HL-60 (cell line): ENCODE measurements at regions not wholly inside any gene's neighbourhood (a gene's known extent, or its start where the extent isn't known, plus 50 kb on each side); places are given as distances from the start of the nearest gene placed in this dataset.

Source experiments
- CTCF ChIP-seq: IDR thresholded peaks from one replicate; pipeline ENCODE4 v1.5.1; 2011; ENCODE audit warnings: low read length, control low read depth, inconsistent platforms; ENCODE audit not compliant: insufficient read depth
- GABPA ChIP-seq: IDR thresholded peaks from 2 replicates; pipeline ENCODE4 v1.6.1; 2012; ENCODE audit warnings: low read depth
- POLR2AphosphoS5 ChIP-seq: IDR thresholded peaks from 2 replicates; pipeline ENCODE4 v1.6.1; 2012; ENCODE audit warnings: low read depth
- REST ChIP-seq: IDR thresholded peaks from 2 replicates; pipeline ENCODE4 v1.6.1; 2012; ENCODE audit warnings: low read depth; ENCODE audit not compliant: insufficient replicate concordance

GRCh38 chr3:72391659-72392058 lies 456.6 kb downstream of the SHQ1 start:
- TF ChIP-seq CTCF (no peak), REST (no peak), POLR2AphosphoS5 (no peak), GABPA (no peak)
